ENCODE measurements at regions not wholly inside any gene's neighbourhood (a gene's known extent, or its start where the extent isn't known, plus 50 kb on each side); places are given as distances from the start of the nearest gene placed in this dataset.
A peak's percentile ranks its signal among the peaks of the same experiment; 100 is the strongest.
"Not testable (repeated sequence)": the region's sequence is repeated elsewhere in the genome, so short reads cannot be mapped to it uniquely, and the experiment has no call there.

DNA sequence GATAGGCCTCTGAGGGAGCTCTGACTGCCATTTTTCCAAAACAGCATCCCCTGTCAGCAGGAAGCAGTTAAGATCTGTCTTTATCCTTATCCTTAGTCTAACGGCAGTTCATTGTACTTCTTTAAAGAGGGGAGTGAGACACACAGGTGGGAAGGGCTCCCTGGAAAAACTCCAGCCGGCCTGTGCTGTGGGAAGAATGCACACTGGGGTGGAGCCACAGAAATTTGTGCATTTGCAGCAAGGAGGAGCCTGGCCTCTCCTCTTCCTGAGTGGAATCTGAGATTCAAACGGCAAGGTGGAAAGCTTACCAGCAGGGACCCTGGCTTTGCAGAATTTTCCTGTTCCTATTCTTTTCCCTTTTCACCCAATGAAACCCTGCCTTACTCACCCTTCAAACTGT, 1209.4 kb downstream of the ROBO2 start:
- TF ChIP-seq, protein P1, sequence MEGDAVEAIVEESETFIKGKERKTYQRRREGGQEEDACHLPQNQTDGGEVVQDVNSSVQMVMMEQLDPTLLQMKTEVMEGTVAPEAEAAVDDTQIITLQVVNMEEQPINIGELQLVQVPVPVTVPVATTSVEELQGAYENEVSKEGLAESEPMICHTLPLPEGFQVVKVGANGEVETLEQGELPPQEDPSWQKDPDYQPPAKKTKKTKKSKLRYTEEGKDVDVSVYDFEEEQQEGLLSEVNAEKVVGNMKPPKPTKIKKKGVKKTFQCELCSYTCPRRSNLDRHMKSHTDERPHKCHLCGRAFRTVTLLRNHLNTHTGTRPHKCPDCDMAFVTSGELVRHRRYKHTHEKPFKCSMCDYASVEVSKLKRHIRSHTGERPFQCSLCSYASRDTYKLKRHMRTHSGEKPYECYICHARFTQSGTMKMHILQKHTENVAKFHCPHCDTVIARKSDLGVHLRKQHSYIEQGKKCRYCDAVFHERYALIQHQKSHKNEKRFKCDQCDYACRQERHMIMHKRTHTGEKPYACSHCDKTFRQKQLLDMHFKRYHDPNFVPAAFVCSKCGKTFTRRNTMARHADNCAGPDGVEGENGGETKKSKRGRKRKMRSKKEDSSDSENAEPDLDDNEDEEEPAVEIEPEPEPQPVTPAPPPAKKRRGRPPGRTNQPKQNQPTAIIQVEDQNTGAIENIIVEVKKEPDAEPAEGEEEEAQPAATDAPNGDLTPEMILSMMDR (IDR thresholded peaks at IDR 0.05; ENCODE audit: low read depth, low read length): no peak
- no peak for DNase-seq (ENCODE audit: extremely low read depth, low read depth)

DNA sequence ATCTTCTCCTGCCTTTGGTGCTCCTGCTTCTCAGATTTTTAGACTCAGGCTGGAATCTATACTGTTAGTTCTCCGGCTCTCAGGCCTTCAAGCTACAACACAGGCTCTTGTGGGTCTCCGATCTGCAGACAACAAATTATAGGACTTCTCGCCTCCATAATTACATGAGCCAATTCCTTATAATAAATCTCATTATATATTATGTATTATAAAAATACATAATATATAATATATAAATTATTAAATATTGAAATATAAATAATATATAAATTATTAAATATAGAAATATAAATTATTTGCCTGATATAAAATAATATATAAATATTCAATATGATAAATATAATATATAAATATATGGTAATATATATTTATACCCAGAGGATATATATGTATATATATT, 1214.0 kb downstream of the ROBO2 start:
- TF ChIP-seq, protein P1 (IDR thresholded peaks at IDR 0.05; ENCODE audit: low read depth, low read length): no peak

DNA sequence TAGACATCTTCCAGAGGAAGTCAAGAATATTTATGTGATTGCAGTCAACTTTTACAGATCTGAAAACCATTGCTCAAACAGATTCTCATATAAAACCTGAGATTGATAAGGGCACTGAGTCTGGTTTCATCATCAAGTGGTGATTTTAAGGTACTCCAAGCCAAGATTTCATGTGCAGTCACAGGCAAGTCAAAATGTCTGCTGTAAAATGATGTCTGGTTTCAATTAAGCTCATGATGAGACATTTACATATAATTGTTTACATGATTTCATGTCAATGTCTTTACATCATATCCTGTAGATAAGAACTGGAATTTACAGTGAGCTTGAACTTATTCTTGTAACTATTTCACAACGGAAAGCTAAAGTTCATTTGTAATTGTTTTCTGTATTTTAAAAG, 1215.5 kb downstream of the ROBO2 start:
- TF ChIP-seq, protein P1 (IDR thresholded peaks at IDR 0.05; ENCODE audit: low read depth, low read length): no peak
- peak; percentile 65 for DNase-seq (ENCODE audit: extremely low read depth, low read depth)

More for the DNA sequence above, 1214.0 kb downstream of the ROBO2 start:
- DNase-seq (ENCODE audit: extremely low read depth, low read depth): no peak

DNA sequence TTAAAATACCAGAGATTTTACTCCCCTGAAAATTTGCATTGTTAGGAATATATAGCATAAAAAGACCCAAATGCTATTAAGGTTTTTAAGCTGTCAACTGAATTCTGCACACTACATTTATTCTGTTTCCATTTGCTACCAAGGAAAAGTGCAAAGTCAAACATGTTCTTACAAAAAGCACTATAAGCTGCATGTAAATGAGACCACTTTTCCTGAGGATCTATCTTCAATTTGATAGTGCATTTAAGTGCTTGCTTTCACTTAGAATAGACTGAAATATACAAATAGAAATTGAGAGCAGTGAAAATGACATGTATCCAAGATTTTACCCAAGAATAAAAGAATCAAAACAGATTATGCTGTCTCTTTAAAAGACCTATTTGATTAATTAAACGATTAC, 1216.2 kb downstream of the ROBO2 start:
- TF ChIP-seq, protein P1 (IDR thresholded peaks at IDR 0.05; ENCODE audit: low read depth, low read length): no peak
- no peak for DNase-seq (ENCODE audit: extremely low read depth, low read depth)

DNA sequence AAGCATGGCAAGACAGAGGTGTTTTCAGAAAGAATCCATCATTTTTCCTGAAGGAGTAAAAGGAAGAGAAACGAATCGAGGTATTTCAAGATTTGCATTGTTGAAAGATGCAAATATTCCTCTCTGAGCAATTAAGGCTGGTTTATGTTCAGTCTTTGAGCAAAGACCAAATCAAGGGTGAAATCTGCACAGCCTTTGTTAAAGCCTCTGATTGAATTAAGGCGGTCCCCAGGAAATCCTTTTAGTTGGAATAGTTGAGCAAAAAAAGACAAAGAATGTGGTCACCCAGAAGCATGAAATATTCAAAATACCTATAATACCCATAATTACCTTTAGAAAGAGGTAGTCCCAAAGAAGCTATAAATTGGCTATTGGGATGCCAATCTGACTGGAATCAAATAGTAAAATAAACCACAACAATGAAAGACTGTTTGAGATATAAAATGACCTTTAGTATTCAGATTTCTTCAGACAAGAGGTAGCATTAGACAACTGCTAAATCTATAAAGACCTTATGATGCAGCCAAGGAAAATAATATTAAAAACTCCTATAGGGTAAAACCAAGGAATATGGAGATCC, 1218.1 kb downstream of the ROBO2 start:
- DNase-seq (ENCODE audit: extremely low read depth, low read depth): no peak
- TF ChIP-seq, protein P1 (IDR thresholded peaks at IDR 0.05; ENCODE audit: low read depth, low read length): no peak

DNA sequence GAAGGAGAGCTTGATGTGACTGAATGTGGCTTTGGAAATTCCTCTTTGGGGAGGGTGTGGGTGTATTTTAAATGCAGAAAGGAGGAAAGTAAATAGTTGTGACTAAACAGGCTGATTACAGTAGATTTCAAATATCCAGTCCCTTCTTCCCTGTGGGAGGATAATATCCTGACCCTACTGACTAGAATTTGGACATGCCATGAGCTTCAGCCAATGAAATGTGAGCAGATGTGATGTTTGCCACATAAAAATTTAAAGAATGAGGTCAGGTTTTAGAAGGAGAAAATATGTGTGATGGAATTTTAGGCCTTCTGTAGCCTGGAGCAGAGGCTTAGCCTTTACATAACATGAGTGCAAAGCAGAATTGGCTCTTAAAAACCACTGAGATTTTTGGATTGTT, 1218.9 kb downstream of the ROBO2 start:
- TF ChIP-seq, protein P1 (IDR thresholded peaks at IDR 0.05; ENCODE audit: low read depth, low read length): no peak
- DNase-seq (ENCODE audit: extremely low read depth, low read depth): peak; percentile 76

DNA sequence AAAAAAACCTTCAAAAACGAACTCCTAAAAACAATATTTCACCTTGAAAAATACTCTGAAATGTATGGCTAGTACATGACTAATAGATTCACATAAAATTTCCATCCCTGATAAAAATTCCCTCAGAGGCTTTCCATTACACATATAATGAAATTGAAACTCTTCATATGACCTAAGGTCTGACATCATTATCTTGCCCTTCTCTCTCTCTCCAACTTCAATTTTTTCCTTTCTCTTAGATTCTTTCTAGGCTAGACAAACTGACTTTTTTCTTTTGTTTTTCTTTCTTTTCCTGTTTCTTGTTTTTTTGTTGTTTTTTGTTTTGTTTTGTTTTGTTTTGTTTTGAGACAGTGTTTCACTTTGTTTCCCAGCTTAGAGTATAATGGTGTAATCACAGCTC, 1220.5 kb downstream of the ROBO2 start:
- TF ChIP-seq, protein P1 (IDR thresholded peaks at IDR 0.05; ENCODE audit: low read depth, low read length): no peak
- no peak for DNase-seq (ENCODE audit: extremely low read depth, low read depth)

DNA sequence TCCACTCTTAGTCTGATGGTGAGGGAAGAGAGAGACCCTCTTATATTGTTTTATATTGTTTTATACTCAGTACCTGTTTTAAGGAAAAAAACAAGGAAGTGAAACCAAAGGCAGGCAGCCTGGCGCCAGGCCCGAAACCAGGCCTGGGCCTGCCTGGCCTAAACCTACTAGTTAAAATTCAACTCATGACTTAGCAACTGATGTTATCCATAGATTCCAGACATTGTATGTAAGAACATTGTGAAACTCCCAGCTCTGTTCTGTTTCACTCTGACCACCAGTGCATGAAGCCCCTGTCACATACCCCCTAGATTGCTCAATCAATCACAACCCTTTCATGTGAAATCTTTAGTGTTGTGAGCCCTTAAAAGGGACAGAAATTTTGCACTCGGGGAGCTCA, 1226.7 kb downstream of the ROBO2 start:
- not testable (repeated sequence) for DNase-seq (ENCODE audit: extremely low read depth, low read depth)
